Osteoblast (primary cell): ENCODE measurements at regions not wholly inside any gene's neighbourhood (a gene's known extent, or its start where the extent isn't known, plus 50 kb on each side); places are given as distances from the start of the nearest gene placed in this dataset.

Experiments used
- DNase-seq: peaks from one replicate; pipeline ENCODE4 v3.0.0; 2011; ENCODE audit warnings: low spot score, mixed read lengths; ENCODE audit not compliant: insufficient read length; ENCODE audit errors: missing footprints
- H2AFZ ChIP-seq: 2 replicates; pipeline ENCODE4 v1.6.0; 2011; ENCODE audit warnings: mild to moderate bottlenecking, low read length
- H3K27ac ChIP-seq: 2 replicates; pipeline ENCODE4 v1.5.1; 2011; ENCODE audit warnings: mild to moderate bottlenecking, low read depth, low read length, moderate library complexity
- H3K27me3 ChIP-seq: 2 replicates; pipeline ENCODE4 v1.6.0; 2012; ENCODE audit warnings: mild to moderate bottlenecking, control low read depth, inconsistent platforms, low read length, moderate library complexity; ENCODE audit not compliant: insufficient read depth
- H3K36me3 ChIP-seq: 2 replicates; pipeline ENCODE4 v1.5.1; 2011; ENCODE audit warnings: mild to moderate bottlenecking, low read length, control low read depth, moderate library complexity; ENCODE audit not compliant: insufficient read depth
- H3K4me1 ChIP-seq: 2 replicates; pipeline ENCODE4 v1.5.1; 2011; ENCODE audit warnings: mild to moderate bottlenecking, low read length, control low read depth, moderate library complexity; ENCODE audit not compliant: insufficient read depth
- H3K4me2 ChIP-seq: 2 replicates; pipeline ENCODE4 v1.6.0; 2011; ENCODE audit warnings: mild to moderate bottlenecking, low read length; ENCODE audit not compliant: insufficient read depth
- H3K4me3 ChIP-seq: fragments of 200-600 bp; sonication (generic); 3 replicates; pipeline ENCODE4 v1.5.1; 2012; ENCODE audit warnings: mild to moderate bottlenecking, low read length, inconsistent platforms; ENCODE audit not compliant: insufficient read depth
- H3K79me2 ChIP-seq: 2 replicates; pipeline ENCODE4 v1.6.0; 2012; ENCODE audit warnings: mild to moderate bottlenecking, low read length, control low read depth, inconsistent platforms; ENCODE audit not compliant: insufficient read depth
- H3K9me3 ChIP-seq: 2 replicates; pipeline ENCODE4 v1.5.1; 2011; ENCODE audit warnings: low read depth, low read length, control low read depth
- H4K20me1 ChIP-seq: 2 replicates; pipeline ENCODE4 v1.6.0; 2012; ENCODE audit warnings: mild to moderate bottlenecking, low read length, control low read depth; ENCODE audit not compliant: insufficient read depth
- TF ChIP-seq, protein P1 (sequence below): IDR thresholded peaks from 2 replicates; pipeline ENCODE4 v1.5.1; 2011; ENCODE audit warnings: mild to moderate bottlenecking, low read depth, low read length, moderate library complexity; ENCODE audit errors: extremely low read depth

DNA sequence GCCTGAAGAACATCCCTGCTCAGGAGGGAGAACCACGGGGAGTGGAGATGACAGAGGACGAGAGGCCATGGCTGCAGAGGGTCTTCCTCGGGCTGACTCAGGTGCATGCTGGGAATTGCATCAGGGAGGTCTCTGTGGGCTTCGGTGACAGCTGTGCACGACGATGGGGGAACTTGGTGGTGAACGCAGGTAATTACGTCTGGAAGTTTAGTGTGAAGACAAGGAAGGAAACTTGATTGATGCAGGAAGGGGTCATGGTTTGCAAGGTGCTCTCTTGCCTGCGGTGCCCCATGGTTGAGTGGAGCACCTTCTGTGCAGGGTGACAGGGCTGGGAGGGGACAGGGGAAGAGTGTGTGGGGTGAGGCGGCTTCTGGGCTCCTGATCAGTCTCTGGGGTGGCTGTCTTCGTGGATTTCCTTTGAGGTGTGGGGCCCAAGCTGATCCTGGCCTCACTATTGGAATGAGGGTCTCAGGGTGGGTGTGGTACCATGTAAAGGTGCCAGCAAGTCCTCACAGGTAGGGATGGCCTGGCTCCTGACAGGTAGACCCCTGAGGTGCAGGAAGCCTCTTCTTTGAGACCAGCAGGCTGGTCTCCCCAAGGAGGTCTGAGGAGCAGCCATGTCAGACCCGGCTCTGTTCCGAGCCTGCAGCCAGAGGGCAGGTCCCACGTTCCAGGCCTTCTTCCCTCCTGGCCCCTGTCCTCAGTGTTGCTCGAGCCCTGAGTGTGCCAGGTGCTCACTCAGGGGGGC, 1020.1 kb downstream of the TBC1D22A start:
- TF ChIP-seq, protein P1, sequence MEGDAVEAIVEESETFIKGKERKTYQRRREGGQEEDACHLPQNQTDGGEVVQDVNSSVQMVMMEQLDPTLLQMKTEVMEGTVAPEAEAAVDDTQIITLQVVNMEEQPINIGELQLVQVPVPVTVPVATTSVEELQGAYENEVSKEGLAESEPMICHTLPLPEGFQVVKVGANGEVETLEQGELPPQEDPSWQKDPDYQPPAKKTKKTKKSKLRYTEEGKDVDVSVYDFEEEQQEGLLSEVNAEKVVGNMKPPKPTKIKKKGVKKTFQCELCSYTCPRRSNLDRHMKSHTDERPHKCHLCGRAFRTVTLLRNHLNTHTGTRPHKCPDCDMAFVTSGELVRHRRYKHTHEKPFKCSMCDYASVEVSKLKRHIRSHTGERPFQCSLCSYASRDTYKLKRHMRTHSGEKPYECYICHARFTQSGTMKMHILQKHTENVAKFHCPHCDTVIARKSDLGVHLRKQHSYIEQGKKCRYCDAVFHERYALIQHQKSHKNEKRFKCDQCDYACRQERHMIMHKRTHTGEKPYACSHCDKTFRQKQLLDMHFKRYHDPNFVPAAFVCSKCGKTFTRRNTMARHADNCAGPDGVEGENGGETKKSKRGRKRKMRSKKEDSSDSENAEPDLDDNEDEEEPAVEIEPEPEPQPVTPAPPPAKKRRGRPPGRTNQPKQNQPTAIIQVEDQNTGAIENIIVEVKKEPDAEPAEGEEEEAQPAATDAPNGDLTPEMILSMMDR: no peak
- H4K20me1 ChIP-seq: no peaks in the 10 kb centered on the region
- DNase-seq: no peak
- H3K36me3 ChIP-seq: no peaks in the 10 kb centered on the region
- no peak overlapping the region for H3K4me2 ChIP-seq
- H3K27me3 ChIP-seq: no peaks in the 10 kb centered on the region
- no peak overlapping the region for H3K4me3 ChIP-seq
- no peak overlapping the region for H3K27ac ChIP-seq
- no peaks in the 10 kb centered on the region for H3K79me2 ChIP-seq
- H3K9me3 ChIP-seq: peaks cover 5% of the 10 kb centered on the region
- H3K4me1 ChIP-seq: no peaks in the 10 kb centered on the region
- H2AFZ ChIP-seq: no peak overlapping the region

DNA sequence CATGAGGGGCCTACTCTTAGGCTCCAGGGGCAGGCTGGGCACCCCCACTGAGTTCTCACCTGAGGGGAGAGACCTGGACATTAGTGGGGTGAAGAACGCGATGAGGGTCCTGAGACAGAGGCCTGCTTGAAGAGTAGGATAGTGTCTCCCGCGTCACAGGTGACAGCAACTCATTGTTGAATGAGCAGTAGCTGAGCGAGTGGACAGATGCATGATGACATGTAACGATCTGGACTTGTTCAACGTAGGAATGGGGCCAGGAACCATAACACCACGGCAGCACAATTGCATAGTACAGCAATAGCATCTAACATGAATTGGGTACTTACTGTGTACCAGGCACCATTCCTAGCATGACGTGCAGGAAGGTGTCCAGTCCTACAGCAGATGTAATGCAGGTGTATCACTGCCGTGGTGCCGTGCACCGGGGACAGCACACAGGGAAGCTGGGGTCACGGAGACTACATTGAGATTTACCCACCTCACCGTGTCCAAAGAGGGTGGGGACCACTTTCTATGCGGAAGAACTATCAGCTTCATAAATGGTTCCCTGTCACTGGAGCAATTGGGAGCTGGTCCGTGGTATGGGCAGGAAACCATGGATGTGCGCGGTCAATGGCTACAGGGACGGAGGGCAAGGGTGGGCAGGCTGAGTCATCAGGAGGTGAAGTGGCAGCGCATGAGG, 1019.1 kb downstream of the TBC1D22A start:
- no peaks in the 10 kb centered on the region for H3K27me3 ChIP-seq
- H3K79me2 ChIP-seq: no peaks in the 10 kb centered on the region
- no peak overlapping the region for H3K4me2 ChIP-seq
- no peaks in the 10 kb centered on the region for H3K4me1 ChIP-seq
- no peak overlapping the region for H3K27ac ChIP-seq
- no peaks in the 10 kb centered on the region for H3K36me3 ChIP-seq
- TF ChIP-seq, protein P1: no peak
- H3K9me3 ChIP-seq: peaks cover 5% of the 10 kb centered on the region
- H3K4me3 ChIP-seq: no peak overlapping the region
- DNase-seq: no peak
- no peak overlapping the region for H2AFZ ChIP-seq
- no peaks in the 10 kb centered on the region for H4K20me1 ChIP-seq

DNA sequence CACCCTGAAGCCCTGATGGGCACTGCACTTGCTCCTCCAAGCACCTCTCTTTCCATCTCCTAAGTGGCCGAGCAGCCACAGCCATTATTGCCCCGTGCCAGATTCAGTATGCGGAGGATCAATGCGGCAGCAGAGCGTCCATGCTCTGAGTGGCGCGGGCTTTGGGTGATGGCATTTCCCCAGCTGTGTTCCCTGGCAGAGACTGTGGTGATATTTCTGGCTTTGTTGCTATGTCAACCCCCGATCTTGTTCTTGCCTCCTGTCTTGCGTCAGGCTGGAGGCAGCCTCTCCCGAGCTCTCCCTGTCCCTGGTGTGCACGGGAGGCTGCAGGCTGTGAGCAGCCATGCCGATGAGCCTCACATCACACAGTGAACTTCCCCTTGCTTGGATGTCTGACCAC, 1018.6 kb downstream of the TBC1D22A start:
- Histone ChIP-seq H3K4me1 (no peaks in the 10 kb centered on the region), H3K9me3 (peaks cover 5% of the 10 kb centered on the region), H2AFZ (no peak overlapping the region), H3K4me2 (no peak overlapping the region), H3K27me3 (no peaks in the 10 kb centered on the region), H3K27ac (no peak overlapping the region), H3K36me3 (no peaks in the 10 kb centered on the region), H4K20me1 (no peaks in the 10 kb centered on the region), H3K4me3 (no peak overlapping the region), H3K79me2 (no peaks in the 10 kb centered on the region)
- no peak for DNase-seq
- TF ChIP-seq, protein P1: no peak

- H3K79me2 ChIP-seq: no peaks in the 10 kb centered on the region
- H2AFZ ChIP-seq: no peak overlapping the region
- no peaks in the 10 kb centered on the region for H3K36me3 ChIP-seq
- no peak overlapping the region for H3K27ac ChIP-seq
- peaks cover 3% of the 10 kb centered on the region for H3K9me3 ChIP-seq
- H3K4me2 ChIP-seq: no peak overlapping the region
- H4K20me1 ChIP-seq: no peaks in the 10 kb centered on the region
- no peak overlapping the region for H3K4me3 ChIP-seq
- DNase-seq: no peak
- TF ChIP-seq, protein P1: no peak
- no peaks in the 10 kb centered on the region for H3K4me1 ChIP-seq
- H3K27me3 ChIP-seq: no peaks in the 10 kb centered on the region
These were observed 1017.9 kb downstream of the TBC1D22A start for GRCh38 chr22:47780281-47780875.
